Fibroblast of lung (primary cell): ENCODE measurements at regions not wholly inside any gene's neighbourhood (a gene's known extent, or its start where the extent isn't known, plus 50 kb on each side); places are given as distances from the start of the nearest gene placed in this dataset.

Experiments
- DNase-seq, 2 donors: peaks; one replicate each; pipeline versions ENCODE4 v3.0.0 to v3.0.0-alpha.2; 2010; ENCODE audit warnings: low read depth in 2 of 2
- H2AFZ ChIP-seq: 2 replicates; pipeline ENCODE4 v1.5.1; 2012; ENCODE audit warnings: low read length, control low read depth, inconsistent platforms
- H3K27ac ChIP-seq: 2 replicates; pipeline ENCODE4 v1.5.1; 2011; ENCODE audit warnings: low read length, control low read depth; ENCODE audit not compliant: insufficient read depth
- H3K27me3 ChIP-seq: 2 replicates; pipeline ENCODE4 v1.5.1; 2011; ENCODE audit warnings: mild to moderate bottlenecking, low read length; ENCODE audit not compliant: control insufficient read depth, insufficient read depth
- H3K36me3 ChIP-seq: 2 replicates; pipeline ENCODE4 v1.5.1; 2011; ENCODE audit warnings: low read length; ENCODE audit not compliant: control insufficient read depth, insufficient read depth
- H3K4me1 ChIP-seq: 2 replicates; pipeline ENCODE4 v1.5.1; 2011; ENCODE audit warnings: low read length; ENCODE audit not compliant: control insufficient read depth, insufficient read depth; ENCODE audit errors: extremely low read depth
- H3K4me2 ChIP-seq: 2 replicates; pipeline ENCODE4 v1.5.1; 2011; ENCODE audit warnings: low read length, control low read depth; ENCODE audit not compliant: insufficient read depth; ENCODE audit errors: extremely low read depth
- H3K4me3 ChIP-seq, 4 experiments: fragments of 200-600 bp in 1 of 4; sonication (generic) in 1 of 4; replicated peaks in 1 of 4; 2 replicates each; pipeline ENCODE4 v1.5.1; 2011 to 2016; ENCODE audit warnings: low read length in 4 of 4, low read depth in 3 of 4, mild to moderate bottlenecking in 3 of 4, control low read depth in 2 of 4, inconsistent platforms in 1 of 4, mixed read lengths in 1 of 4; ENCODE audit not compliant: insufficient read depth in 1 of 4; ENCODE audit errors: control extremely low read depth in 1 of 4
- H3K79me2 ChIP-seq: 2 replicates; pipeline ENCODE4 v1.5.1; 2012; ENCODE audit warnings: mild to moderate bottlenecking, low read length, inconsistent platforms; ENCODE audit not compliant: control insufficient read depth, insufficient read depth
- H3K9ac ChIP-seq: 2 replicates; pipeline ENCODE4 v1.5.1; 2011; ENCODE audit warnings: mild to moderate bottlenecking, low read length, control low read depth; ENCODE audit not compliant: insufficient read depth
- H3K9me3 ChIP-seq: 2 replicates; pipeline ENCODE4 v1.5.1; 2012; ENCODE audit warnings: low read depth, low read length; ENCODE audit not compliant: control insufficient read depth, insufficient read depth
- H4K20me1 ChIP-seq: 2 replicates; pipeline ENCODE4 v1.5.1; 2011; ENCODE audit warnings: low read length; ENCODE audit not compliant: control insufficient read depth, insufficient read depth; ENCODE audit errors: extremely low read depth
- EZH2 ChIP-seq: IDR thresholded peaks from 2 replicates; pipeline ENCODE4 v1.5.1; 2012; ENCODE audit warnings: low read length, control low read depth, mild to moderate bottlenecking; ENCODE audit errors: missing control alignments
- TF ChIP-seq, protein P1 (sequence below), 2 donors: IDR thresholded peaks in 1 of 2; conservative IDR thresholded peaks in 1 of 2; 1 replicate in 1 of 2; 2 replicates in 1 of 2; pipeline ENCODE4 v1.5.1; 2011 to 2012; ENCODE audit warnings: low read length in 2 of 2, control low read depth in 1 of 2, inconsistent platforms in 1 of 2, low read depth in 1 of 2, mild to moderate bottlenecking in 1 of 2

DNA sequence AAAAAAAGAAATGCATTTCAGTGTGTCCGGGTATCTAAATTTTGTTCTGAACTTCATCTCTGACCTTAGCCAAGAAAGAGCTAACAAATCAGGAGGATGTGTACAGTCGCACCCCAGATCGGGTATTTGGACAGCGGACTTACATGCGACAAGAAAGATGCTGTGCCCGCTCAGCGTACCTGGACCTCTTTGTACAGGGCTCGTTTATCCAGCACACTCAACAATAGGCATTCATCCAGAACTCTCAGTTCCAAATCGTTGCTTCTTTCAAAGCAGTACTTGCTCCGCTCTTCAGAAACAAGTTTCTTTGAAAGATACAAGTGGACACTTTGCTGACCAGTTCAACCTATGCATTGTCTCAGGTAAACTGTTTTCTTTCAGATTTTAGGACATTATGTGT lies 191.7 kb downstream of the LY86 start:
- no peak overlapping the region for H3K4me3 ChIP-seq
- H3K4me2 ChIP-seq, result no peak overlapping the region
- H3K27ac ChIP-seq, result no peak overlapping the region
- no peaks in the 10 kb centered on the region for H3K4me1 ChIP-seq
- H3K9ac ChIP-seq, result no peak overlapping the region
- no peaks in the 10 kb centered on the region for H3K79me2 ChIP-seq
- H2AFZ ChIP-seq, result no peak overlapping the region
- H3K27me3 ChIP-seq, result no peaks in the 10 kb centered on the region
- no peak for DNase-seq
- TF ChIP-seq, protein P1, sequence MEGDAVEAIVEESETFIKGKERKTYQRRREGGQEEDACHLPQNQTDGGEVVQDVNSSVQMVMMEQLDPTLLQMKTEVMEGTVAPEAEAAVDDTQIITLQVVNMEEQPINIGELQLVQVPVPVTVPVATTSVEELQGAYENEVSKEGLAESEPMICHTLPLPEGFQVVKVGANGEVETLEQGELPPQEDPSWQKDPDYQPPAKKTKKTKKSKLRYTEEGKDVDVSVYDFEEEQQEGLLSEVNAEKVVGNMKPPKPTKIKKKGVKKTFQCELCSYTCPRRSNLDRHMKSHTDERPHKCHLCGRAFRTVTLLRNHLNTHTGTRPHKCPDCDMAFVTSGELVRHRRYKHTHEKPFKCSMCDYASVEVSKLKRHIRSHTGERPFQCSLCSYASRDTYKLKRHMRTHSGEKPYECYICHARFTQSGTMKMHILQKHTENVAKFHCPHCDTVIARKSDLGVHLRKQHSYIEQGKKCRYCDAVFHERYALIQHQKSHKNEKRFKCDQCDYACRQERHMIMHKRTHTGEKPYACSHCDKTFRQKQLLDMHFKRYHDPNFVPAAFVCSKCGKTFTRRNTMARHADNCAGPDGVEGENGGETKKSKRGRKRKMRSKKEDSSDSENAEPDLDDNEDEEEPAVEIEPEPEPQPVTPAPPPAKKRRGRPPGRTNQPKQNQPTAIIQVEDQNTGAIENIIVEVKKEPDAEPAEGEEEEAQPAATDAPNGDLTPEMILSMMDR (conservative IDR thresholded peaks at IDR 0.05 in 1 of 2, IDR thresholded peaks at IDR 0.05 in 1 of 2; ENCODE audit: low read depth in 1 of 2, low read length in 2 of 2), result no peak
- TF ChIP-seq EZH2, result no peak
- H3K9me3 ChIP-seq, result no peaks in the 10 kb centered on the region
- H3K36me3 ChIP-seq, result no peaks in the 10 kb centered on the region
- no peaks in the 10 kb centered on the region for H4K20me1 ChIP-seq

DNA sequence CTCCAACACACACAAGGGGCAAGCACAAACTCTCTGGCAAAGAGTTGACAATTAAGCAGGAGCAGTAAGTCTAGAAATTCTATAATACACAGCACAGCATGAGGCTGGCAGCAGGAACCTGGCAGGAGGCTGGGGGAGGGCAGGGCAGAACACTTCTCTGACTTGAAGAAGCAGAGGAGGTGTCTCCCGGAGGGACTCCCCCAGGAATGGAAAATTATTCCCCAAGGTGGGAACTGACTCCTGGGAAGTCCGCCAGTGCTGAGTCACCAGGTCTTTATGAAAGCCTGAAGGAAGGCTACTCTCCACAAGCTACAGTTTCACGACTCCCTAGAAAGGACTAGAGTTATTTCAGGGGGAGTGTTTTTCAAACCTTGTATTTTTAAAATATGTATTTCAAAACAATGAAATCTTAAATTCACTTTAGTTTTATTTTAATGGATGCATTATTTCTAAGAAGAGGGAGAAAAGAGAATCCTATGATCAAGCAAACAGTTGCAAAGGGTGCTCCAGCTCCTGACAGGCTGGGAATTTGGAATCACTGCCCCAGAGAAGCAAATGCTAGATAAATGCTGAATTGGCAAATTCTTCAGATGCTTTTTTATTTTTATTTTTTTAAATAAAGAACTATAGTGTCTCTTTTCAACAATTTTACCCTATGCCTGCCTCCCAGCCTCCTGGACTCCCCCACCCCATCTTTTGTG lies 192.8 kb downstream of the LY86 start:
- no peak overlapping the region for H3K27ac ChIP-seq
- peak; percentile 53 to 79 for DNase-seq
- H3K36me3 ChIP-seq, result no peaks in the 10 kb centered on the region
- H3K4me2 ChIP-seq, result no peak overlapping the region
- H3K79me2 ChIP-seq, result no peaks in the 10 kb centered on the region
- H3K9me3 ChIP-seq, result no peaks in the 10 kb centered on the region
- H3K27me3 ChIP-seq, result no peaks in the 10 kb centered on the region
- no peaks in the 10 kb centered on the region for H3K4me1 ChIP-seq
- no peak overlapping the region for H3K4me3 ChIP-seq
- H2AFZ ChIP-seq, result no peak overlapping the region
- TF ChIP-seq EZH2, result no peak
- TF ChIP-seq, protein P1 (conservative IDR thresholded peaks at IDR 0.05 in 1 of 2, IDR thresholded peaks at IDR 0.05 in 1 of 2; ENCODE audit: low read depth in 1 of 2, low read length in 2 of 2), result no peak
- H3K9ac ChIP-seq, result no peak overlapping the region
- H4K20me1 ChIP-seq, result no peaks in the 10 kb centered on the region

DNA sequence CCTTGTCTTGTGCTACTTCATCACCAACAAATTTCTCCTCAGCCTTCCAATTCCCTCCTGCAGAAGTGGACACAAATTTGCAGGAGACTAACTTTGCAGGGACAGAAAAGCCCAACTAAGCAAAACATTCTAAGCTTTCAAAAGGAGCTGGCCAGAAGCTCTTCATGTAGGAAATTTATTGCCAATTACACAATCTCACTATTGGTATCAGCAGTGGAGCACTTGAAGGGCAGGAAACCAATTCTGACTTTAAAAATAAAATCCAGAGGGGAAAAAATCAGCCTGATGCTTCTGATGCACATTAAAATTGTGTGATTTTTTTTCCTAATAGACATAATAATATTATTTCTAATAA lies 193.3 kb downstream of the LY86 start:
- H3K36me3 ChIP-seq, result no peaks in the 10 kb centered on the region
- H4K20me1 ChIP-seq, result no peaks in the 10 kb centered on the region
- TF ChIP-seq EZH2, result no peak
- TF ChIP-seq, protein P1 (conservative IDR thresholded peaks at IDR 0.05 in 1 of 2, IDR thresholded peaks at IDR 0.05 in 1 of 2; ENCODE audit: low read depth in 1 of 2, low read length in 2 of 2), result no peak
- no peaks in the 10 kb centered on the region for H3K9me3 ChIP-seq
- no peak overlapping the region for H3K4me2 ChIP-seq
- H3K79me2 ChIP-seq, result no peaks in the 10 kb centered on the region
- H3K9ac ChIP-seq, result no peak overlapping the region
- no peak overlapping the region for H3K27ac ChIP-seq
- no peak overlapping the region for H3K4me3 ChIP-seq
- H2AFZ ChIP-seq, result no peak overlapping the region
- no peaks in the 10 kb centered on the region for H3K27me3 ChIP-seq
- no peaks in the 10 kb centered on the region for H3K4me1 ChIP-seq
- DNase-seq, result peak in 1 of 2 donors; percentile 43
